ENCODE measurements at regions not wholly inside any gene's neighbourhood (a gene's known extent, or its start where the extent isn't known, plus 50 kb on each side); places are given as distances from the start of the nearest gene placed in this dataset.

DNA sequence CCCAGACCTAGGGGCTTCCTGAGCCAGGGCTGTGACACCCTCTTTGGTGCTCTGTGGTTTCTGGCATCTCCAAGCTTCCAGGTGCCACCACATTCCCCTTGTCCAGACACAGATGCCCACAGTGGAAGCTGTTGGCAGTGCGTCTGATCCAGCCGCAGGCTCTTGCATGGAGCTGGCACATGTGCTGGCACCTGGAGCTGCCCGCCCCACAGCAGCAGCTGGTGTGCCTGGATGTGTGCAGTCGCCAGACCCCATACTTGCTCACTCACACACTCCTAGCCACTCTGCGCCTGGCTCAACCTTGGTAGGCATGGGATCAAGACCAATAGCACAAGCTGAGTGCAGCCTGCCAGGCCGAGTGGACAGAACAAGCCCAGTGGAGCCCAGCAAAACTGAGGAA is 106.5 kb downstream of the LYZL1 start:
- TF ChIP-seq, protein P1, sequence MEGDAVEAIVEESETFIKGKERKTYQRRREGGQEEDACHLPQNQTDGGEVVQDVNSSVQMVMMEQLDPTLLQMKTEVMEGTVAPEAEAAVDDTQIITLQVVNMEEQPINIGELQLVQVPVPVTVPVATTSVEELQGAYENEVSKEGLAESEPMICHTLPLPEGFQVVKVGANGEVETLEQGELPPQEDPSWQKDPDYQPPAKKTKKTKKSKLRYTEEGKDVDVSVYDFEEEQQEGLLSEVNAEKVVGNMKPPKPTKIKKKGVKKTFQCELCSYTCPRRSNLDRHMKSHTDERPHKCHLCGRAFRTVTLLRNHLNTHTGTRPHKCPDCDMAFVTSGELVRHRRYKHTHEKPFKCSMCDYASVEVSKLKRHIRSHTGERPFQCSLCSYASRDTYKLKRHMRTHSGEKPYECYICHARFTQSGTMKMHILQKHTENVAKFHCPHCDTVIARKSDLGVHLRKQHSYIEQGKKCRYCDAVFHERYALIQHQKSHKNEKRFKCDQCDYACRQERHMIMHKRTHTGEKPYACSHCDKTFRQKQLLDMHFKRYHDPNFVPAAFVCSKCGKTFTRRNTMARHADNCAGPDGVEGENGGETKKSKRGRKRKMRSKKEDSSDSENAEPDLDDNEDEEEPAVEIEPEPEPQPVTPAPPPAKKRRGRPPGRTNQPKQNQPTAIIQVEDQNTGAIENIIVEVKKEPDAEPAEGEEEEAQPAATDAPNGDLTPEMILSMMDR (conservative IDR thresholded peaks at IDR 0.05): no peak
- no peak for TF ChIP-seq ZFX (IDR thresholded peaks at IDR 0.05)

All from C4-2B (cell line).